ENCODE measurements at regions not wholly inside any gene's neighbourhood (a gene's known extent, or its start where the extent isn't known, plus 50 kb on each side); places are given as distances from the start of the nearest gene placed in this dataset.

DNA sequence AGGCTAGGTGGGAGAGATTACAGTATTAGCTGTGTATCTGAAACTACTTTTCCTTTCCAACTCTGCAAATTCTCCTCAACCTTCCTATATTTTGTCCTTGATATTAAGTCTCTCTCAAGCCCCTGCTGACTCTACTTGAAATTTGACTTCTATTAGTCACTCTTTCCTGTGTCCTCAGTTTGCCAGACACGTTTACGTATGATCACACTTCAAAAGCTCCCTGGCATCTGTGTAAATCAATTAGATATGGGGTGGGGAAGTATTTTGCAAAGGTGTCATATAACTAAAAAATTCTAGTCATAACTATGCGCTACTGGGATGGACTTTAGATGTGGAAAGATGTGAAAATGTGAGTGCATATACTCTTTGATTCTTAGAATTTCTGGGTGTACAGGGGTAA lies 67.4 kb upstream of the ARHGAP24 start:
- DNase-seq: no peak

DNA sequence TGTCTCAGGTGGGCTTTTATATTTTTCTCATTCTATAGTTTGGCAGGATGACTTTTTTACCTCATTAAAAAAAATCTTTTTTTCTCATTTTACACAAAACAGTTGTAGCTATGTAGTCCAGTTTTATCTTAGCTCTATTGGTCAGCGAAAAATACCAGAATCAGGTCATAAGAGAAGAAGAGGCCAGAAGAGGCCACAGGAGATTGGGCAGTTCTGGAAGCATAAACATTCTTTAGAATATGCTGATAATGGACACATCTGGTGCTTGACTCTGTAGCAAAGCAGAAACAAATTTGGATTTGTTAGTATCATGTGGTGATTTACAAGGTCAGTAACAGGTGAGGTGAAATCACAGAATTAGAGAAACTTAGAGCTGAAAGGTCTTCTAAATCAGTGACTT lies 66.6 kb upstream of the ARHGAP24 start:
- DNase-seq: no peak

DNA sequence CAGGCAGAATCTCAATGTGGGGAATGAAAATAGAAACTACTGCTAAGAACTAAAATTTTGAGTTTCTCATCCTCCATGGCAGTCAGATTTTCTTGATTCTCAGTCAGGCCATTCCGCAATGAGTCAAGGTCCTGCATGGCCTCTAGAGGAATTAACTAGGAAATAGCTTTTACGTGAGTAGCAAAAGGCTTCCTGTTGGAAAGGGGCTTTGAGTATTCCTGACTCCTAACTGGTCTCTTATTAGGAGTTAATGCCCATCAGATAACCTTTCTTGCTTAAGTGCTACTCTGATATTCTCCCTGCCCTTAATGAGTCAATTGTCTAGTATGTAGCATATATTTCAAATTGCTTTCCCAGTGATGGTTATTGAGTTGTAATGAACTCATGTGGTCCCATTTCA lies 65.7 kb upstream of the ARHGAP24 start:
- no peak for DNase-seq

DNA sequence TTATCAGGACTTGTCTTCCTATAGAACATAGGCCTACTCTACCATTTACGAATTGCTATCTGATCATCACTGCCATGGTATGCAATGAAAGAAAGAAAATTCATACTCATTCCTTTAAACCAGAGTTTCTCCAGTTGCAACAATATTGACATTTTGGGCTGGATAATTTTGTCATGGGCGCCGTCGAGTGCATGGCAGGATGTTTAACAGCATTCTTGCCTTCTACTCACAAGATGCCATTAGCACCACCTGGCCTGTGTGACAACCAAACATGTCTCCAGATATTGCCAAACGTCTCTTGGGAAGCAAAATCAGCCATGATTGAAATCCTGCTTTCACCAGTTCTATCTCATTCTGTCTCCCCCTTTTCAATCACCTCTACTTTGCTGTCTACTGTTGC lies 63.6 kb upstream of the ARHGAP24 start:
- no peak for DNase-seq

DNA sequence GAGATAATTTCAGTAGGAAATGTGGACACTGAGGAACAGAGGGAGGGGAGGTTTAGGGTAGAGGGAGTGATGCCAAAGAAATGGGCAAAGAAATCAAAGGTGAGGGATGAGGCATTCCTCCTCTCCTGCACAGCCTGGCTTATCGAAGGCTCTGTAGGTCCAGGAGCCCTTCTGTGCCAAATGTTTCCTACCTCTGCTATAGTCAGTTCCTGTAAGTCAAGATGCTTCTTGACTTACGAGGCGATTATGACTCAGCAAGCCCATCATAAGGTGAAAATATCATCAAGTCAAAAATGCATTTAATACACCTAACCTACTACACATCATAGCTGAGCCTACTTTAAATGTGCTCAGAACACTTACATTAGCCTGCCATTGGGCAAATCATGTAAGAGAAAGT lies 60.0 kb upstream of the ARHGAP24 start:
- DNase-seq: no peak

DNA sequence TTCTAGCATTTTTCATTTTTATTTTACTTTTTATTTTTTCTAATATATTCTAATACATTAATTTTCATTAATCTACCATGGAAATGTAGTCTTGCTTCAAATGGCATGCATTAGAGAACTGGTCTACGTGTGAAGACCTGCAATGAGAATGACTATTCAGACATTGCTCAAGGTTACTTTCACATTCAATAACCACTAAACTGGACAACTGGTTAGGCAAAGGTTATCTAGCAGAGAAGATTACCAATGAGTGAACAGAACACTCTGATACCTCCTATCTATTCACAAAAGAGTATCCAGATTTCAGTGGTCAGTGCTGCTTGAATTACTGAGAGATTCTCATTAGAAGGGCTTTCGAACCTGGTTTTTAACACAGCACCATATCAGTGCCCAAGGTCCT lies 58.9 kb upstream of the ARHGAP24 start:
- no peak for DNase-seq

DNA sequence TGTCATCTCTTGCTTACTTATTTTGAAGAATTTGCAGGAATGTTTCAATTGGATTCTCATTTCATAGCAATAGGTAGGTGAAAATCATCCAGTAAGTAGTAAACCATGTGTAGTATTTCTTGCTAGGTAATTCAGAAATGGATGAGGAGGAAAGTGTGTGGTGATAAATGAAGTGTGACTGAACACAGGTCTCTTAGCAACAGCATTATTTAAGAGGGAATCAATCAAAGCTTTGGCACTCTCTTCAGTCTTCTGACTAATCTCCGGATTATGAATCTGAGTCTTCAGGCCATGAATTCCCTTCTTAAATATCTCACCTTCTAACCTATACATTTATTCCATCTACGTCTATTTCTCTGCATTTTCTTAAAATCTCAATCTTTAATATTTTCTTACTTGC lies 55.8 kb upstream of the ARHGAP24 start:
- DNase-seq: no peak

DNA sequence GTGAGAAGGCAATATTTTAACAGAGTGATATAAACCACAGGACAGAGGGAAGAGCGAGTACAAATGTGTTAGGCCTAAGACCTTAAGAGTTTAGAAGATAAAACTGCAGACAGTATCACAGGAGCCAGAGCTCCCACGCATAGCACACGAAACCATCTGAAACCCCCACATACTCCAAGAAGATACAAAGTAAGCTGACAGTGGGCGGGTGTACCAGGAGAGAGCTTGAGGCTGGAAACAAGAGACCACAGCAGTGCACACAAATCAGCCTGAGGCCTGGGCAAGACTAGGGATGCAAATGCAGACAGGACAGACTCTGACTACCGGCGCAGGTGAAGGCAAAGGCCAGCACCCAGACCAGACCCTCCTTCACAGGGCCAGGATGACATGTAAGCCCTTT lies 54.1 kb upstream of the ARHGAP24 start:
- no peak for DNase-seq

DNA sequence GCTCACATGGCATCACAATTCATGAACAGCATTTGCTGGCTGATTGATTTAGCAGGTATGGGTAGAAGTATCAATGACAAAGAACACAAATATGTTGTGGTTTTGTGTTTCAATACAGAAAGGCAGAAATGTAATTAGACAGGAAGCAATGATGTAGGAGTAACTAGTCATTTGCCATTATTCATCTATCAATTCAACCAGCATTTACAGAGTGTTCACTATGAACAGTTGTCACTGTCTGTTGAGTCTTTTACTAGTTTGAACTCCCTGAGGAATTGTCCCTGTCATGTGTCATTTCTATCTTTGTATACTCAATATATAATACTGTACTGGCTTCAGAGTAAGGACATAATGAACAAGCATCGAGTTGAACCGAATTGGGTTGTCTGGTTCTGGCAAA lies 51.5 kb upstream of the ARHGAP24 start:
- no peak for DNase-seq
